ENCODE measurements at regions not wholly inside any gene's neighbourhood (a gene's known extent, or its start where the extent isn't known, plus 50 kb on each side); places are given as distances from the start of the nearest gene placed in this dataset.

- TF ChIP-seq CTCF (IDR thresholded peaks at IDR 0.05) = no peak
- no peak for TF ChIP-seq EP300 (IDR thresholded peaks at IDR 0.05)
- TF ChIP-seq POLR2AphosphoS5 (IDR thresholded peaks at IDR 0.05) = no peak
Observed at GRCh38 chrX:6464726-6465125, 70.2 kb downstream of the VCX3A start.
